GM21390 (cell line): ENCODE measurements at regions not wholly inside any gene's neighbourhood (a gene's known extent, or its start where the extent isn't known, plus 50 kb on each side); places are given as distances from the start of the nearest gene placed in this dataset.
"Not testable (repeated sequence)": the region's sequence is repeated elsewhere in the genome, so short reads cannot be mapped to it uniquely, and the experiment has no call there.

ENCODE experiments used
- ATAC-seq: cut with Tn5 transposase; IDR thresholded peaks from one replicate; pipeline ENCODE4 v1.9.1; 2021; ENCODE audit not compliant: unreplicated experiment

- ATAC-seq, result no peak
Observed at GRCh38 chr9:31744589-31744988, 639.9 kb upstream of the ACO1 start.

- no peak for ATAC-seq
Observed at GRCh38 chr9:31745468-31745867, 639.0 kb upstream of the ACO1 start.

GRCh38 chr9:31745886-31746285, 638.6 kb upstream of the ACO1 start:
- ATAC-seq, result no peak

- ATAC-seq, result no peak
Observed at GRCh38 chr9:31753756-31754155, 630.7 kb upstream of the ACO1 start.

- ATAC-seq, result no peak
Observed at GRCh38 chr9:31759703-31760102, 624.7 kb upstream of the ACO1 start.

GRCh38 chr9:31774021-31774420, 610.4 kb upstream of the ACO1 start:
- ATAC-seq, result not testable (repeated sequence)

GRCh38 chr9:31774571-31774970, 609.9 kb upstream of the ACO1 start:
- no peak for ATAC-seq

- ATAC-seq, result no peak
Observed at GRCh38 chr9:31776471-31776870, 608.0 kb upstream of the ACO1 start.

- ATAC-seq, result no peak
Observed at GRCh38 chr9:31783491-31783890, 601.0 kb upstream of the ACO1 start.

GRCh38 chr9:31790720-31791119, 593.7 kb upstream of the ACO1 start:
- no peak for ATAC-seq

GRCh38 chr9:31799953-31800609, 584.4 kb upstream of the ACO1 start:
- ATAC-seq, result peak; percentile 63

- ATAC-seq, result no peak
Observed at GRCh38 chr9:31807574-31808256, 576.7 kb upstream of the ACO1 start.

GRCh38 chr9:31808766-31809165, 575.7 kb upstream of the ACO1 start:
- no peak for ATAC-seq

GRCh38 chr9:31820426-31820825, 564.0 kb upstream of the ACO1 start:
- no peak for ATAC-seq

GRCh38 chr9:31821583-31821982, 562.9 kb upstream of the ACO1 start:
- no peak for ATAC-seq

GRCh38 chr9:31823365-31823764, 561.1 kb upstream of the ACO1 start:
- ATAC-seq, result no peak

- ATAC-seq, result no peak
Observed at GRCh38 chr9:31824860-31825259, 559.6 kb upstream of the ACO1 start.

GRCh38 chr9:31837211-31837610, 547.2 kb upstream of the ACO1 start:
- ATAC-seq, result no peak

GRCh38 chr9:31839273-31839672, 545.2 kb upstream of the ACO1 start:
- ATAC-seq, result no peak

- ATAC-seq, result no peak
Observed at GRCh38 chr9:31840702-31841101, 543.7 kb upstream of the ACO1 start.

GRCh38 chr9:31847963-31848362, 536.5 kb upstream of the ACO1 start:
- ATAC-seq, result no peak

GRCh38 chr9:31848505-31849285, 535.7 kb upstream of the ACO1 start:
- ATAC-seq, result no peak
